HEK293 (cell line): ENCODE measurements at regions not wholly inside any gene's neighbourhood (a gene's known extent, or its start where the extent isn't known, plus 50 kb on each side); places are given as distances from the start of the nearest gene placed in this dataset.

Experiments
- CTCF ChIP-seq: fragments of 450-650 bp; formaldehyde crosslinking; IDR thresholded peaks from 2 replicates; pipeline ENCODE4 v1.5.1; 2016; ENCODE audit warnings: missing biosample characterization, missing genetic modification characterization
- YY1 ChIP-seq: fragments of 450-650 bp; formaldehyde crosslinking; IDR thresholded peaks from 2 replicates; pipeline ENCODE4 v1.5.1; 2018; ENCODE audit warnings: missing biosample characterization, missing genetic modification characterization
- ZBTB11 ChIP-seq: fragments of 450-650 bp; formaldehyde crosslinking; conservative IDR thresholded peaks from 2 replicates; pipeline ENCODE4 v1.5.1; 2016; ENCODE audit warnings: low read depth, missing biosample characterization, missing genetic modification characterization
- ZBTB48 ChIP-seq: fragments of 450-650 bp; formaldehyde crosslinking; IDR thresholded peaks from 2 replicates; pipeline ENCODE4 v1.5.1; 2016; ENCODE audit warnings: missing biosample characterization, missing genetic modification characterization
- ZBTB8A ChIP-seq: fragments of 450-650 bp; formaldehyde crosslinking; IDR thresholded peaks from 2 replicates; pipeline ENCODE4 v1.5.1; 2016; ENCODE audit warnings: missing biosample characterization, missing genetic modification characterization
- ZNF121 ChIP-seq: fragments of 450-650 bp; formaldehyde crosslinking; IDR thresholded peaks from 2 replicates; pipeline ENCODE4 v1.5.1; 2016; ENCODE audit warnings: missing biosample characterization, missing genetic modification characterization
- ZNF174 ChIP-seq: fragments of 450-650 bp; formaldehyde crosslinking; IDR thresholded peaks from 2 replicates; pipeline ENCODE4 v1.5.0; 2017; ENCODE audit warnings: missing biosample characterization, mild to moderate bottlenecking, missing genetic modification characterization
- ZNF239 ChIP-seq: fragments of 450-650 bp; formaldehyde crosslinking; IDR thresholded peaks from 2 replicates; pipeline ENCODE4 v1.5.1; 2016; ENCODE audit warnings: missing biosample characterization, missing genetic modification characterization
- ZNF302 ChIP-seq: fragments of 450-650 bp; formaldehyde crosslinking; IDR thresholded peaks from 2 replicates; pipeline ENCODE4 v1.5.1; 2016; ENCODE audit warnings: missing biosample characterization, missing genetic modification characterization, low read depth
- ZNF654 ChIP-seq: fragments of 450-650 bp; formaldehyde crosslinking; IDR thresholded peaks from 2 replicates; pipeline ENCODE4 v1.5.1; 2016; ENCODE audit warnings: low read depth, missing biosample characterization, missing genetic modification characterization

GRCh38 chr15:69747193-69747592 lies 294.6 kb downstream of the RPLP1 start:
- TF ChIP-seq YY1 (tag by site-specific recombination) (no peak), ZNF654 (no peak), CTCF (no peak), ZNF302 (tag by site-specific recombination) (no peak), ZNF121 (tag by site-specific recombination) (no peak), ZBTB48 (tag by site-specific recombination) (no peak), ZNF239 (no peak), ZNF174 (tag by site-specific recombination) (no peak), ZBTB11 (tag by site-specific recombination) (no peak), ZBTB8A (tag by site-specific recombination) (no peak)
